ENCODE measurements at regions not wholly inside any gene's neighbourhood (a gene's known extent, or its start where the extent isn't known, plus 50 kb on each side); places are given as distances from the start of the nearest gene placed in this dataset.

DNA sequence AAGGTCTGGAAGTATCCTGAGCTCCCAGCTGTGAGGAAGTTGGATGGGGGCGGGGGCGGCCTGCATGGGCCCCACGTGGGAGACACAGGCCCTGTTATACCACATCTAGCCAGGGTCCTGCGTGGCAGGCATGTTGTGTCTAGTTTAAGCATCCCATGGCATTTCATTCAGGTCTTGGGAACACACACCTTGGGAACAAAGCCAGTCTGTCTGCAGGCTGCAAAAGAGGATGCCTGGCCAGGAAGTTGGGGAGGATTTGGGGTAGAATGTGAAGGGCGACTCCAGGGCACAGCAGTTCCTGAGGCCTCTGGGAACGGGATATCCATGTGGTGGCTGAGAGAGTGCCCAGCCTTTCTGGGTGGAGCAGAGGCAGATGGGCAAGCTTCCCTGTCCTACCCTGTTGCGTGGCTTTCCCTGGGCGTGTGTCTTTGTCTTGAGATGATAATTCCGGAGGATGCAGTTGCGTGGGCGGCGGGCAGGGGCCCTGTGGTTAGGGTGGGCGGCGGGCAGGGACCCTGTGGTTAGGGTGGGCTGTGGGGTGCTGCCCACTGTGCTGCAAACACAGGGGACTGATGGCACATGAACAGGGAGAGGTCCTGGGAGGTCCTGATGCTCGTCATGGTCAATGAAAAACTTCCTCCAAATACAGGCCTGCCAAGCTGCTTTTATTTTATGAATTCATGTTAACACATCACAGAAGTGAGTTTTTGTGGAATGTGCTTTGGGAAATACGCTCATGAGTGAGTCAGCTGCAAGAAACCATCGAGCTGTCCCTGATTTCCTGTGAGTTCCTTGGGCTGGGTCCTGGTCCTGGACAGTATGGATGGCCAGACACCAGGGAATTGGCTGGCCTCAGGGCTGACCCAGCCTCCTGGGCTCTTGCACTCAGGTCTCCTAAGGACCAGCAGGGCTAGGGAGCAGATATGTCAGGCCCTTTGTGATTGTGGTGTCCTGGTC lies 90.0 kb upstream of the HS6ST1 start:
- H3K27me3 ChIP-seq (ENCODE audit: control insufficient read depth, low read length): no peaks in the 10 kb centered on the region
- H3K9me3 ChIP-seq (ENCODE audit: control insufficient read depth, insufficient read depth, low read length): no peaks in the 10 kb centered on the region
- H3K36me3 ChIP-seq (ENCODE audit: control insufficient read depth, low read length): no peaks in the 10 kb centered on the region
- no peaks in the 10 kb centered on the region for H3K9me2 ChIP-seq (replicated peaks; ENCODE audit: control insufficient read depth, low read length)
- no peak overlapping the region for H3K4me3 ChIP-seq (ENCODE audit: low read length)
- TF ChIP-seq EZH2phosphoT487 (IDR thresholded peaks at IDR 0.05; ENCODE audit: borderline replicate concordance, low read length): no peak
- TF ChIP-seq, protein P1, sequence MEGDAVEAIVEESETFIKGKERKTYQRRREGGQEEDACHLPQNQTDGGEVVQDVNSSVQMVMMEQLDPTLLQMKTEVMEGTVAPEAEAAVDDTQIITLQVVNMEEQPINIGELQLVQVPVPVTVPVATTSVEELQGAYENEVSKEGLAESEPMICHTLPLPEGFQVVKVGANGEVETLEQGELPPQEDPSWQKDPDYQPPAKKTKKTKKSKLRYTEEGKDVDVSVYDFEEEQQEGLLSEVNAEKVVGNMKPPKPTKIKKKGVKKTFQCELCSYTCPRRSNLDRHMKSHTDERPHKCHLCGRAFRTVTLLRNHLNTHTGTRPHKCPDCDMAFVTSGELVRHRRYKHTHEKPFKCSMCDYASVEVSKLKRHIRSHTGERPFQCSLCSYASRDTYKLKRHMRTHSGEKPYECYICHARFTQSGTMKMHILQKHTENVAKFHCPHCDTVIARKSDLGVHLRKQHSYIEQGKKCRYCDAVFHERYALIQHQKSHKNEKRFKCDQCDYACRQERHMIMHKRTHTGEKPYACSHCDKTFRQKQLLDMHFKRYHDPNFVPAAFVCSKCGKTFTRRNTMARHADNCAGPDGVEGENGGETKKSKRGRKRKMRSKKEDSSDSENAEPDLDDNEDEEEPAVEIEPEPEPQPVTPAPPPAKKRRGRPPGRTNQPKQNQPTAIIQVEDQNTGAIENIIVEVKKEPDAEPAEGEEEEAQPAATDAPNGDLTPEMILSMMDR (IDR thresholded peaks at IDR 0.05; ENCODE audit: low read depth, low read length, poor library complexity, severe bottlenecking): no peak
- H3F3A ChIP-seq (ENCODE audit: control insufficient read depth, insufficient read depth): no peaks in the 10 kb centered on the region
- no peak overlapping the region for H3K4me2 ChIP-seq (ENCODE audit: low read length)
- no peak overlapping the region for H3K27ac ChIP-seq (ENCODE audit: low read depth, low read length)
- no peaks in the 10 kb centered on the region for H4K20me1 ChIP-seq (ENCODE audit: control insufficient read depth, insufficient read depth, low read depth, low read length)
- H3K4me1 ChIP-seq (ENCODE audit: control insufficient read depth, low read length): no peaks in the 10 kb centered on the region
- no peaks in the 10 kb centered on the region for H3K79me2 ChIP-seq (ENCODE audit: control insufficient read depth, low read length)

DNA sequence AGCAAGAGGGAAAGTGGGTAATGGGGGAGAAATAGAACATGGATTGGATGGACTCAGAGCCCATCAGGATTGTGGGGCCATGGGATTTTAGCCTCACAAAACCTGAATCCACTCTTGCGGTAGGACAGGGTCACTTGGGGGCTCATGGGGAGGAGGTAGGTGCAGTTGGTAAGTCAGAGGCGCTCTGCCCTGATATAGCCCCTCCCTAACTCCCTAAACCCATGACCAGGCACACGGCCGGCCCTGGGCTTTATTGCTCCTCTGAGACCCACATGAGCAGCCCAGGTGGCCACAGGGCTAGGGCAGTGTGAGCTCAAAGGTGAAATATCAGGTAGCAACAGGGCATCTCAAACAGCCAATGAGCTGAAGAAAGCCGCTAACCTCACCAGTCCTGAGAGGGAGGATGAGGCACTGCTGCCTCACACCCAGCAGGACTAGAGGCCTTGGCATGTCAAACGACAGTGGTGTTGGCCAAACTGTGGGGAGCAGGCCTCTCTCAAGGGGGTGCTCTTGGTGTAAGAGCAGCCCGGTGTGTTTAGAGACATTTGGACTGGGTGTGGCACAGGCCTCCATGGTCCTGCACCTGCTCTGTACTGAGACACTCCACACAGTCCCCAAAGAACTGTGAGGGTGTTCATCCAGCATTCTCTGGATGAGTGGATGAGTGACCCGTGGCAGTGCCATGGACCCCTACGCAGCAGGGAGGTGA lies 90.8 kb upstream of the HS6ST1 start:
- Histone ChIP-seq H3K79me2 (ENCODE audit: control insufficient read depth, low read length) (no peaks in the 10 kb centered on the region), H3K36me3 (ENCODE audit: control insufficient read depth, low read length) (no peaks in the 10 kb centered on the region), H3K4me2 (ENCODE audit: low read length) (no peak overlapping the region), H4K20me1 (ENCODE audit: control insufficient read depth, insufficient read depth, low read depth, low read length) (no peaks in the 10 kb centered on the region), H3K9me3 (ENCODE audit: control insufficient read depth, insufficient read depth, low read length) (no peaks in the 10 kb centered on the region), H3K27me3 (ENCODE audit: control insufficient read depth, low read length) (no peaks in the 10 kb centered on the region), H3K4me1 (ENCODE audit: control insufficient read depth, low read length) (no peaks in the 10 kb centered on the region), H3K4me3 (ENCODE audit: low read length) (no peak overlapping the region), H3K9me2 (replicated peaks; ENCODE audit: control insufficient read depth, low read length) (no peaks in the 10 kb centered on the region), H3K27ac (ENCODE audit: low read depth, low read length) (no peak overlapping the region), H3F3A (ENCODE audit: control insufficient read depth, insufficient read depth) (no peaks in the 10 kb centered on the region)
- no peak for TF ChIP-seq EZH2phosphoT487 (IDR thresholded peaks at IDR 0.05; ENCODE audit: borderline replicate concordance, low read length)
- TF ChIP-seq, protein P1 (IDR thresholded peaks at IDR 0.05; ENCODE audit: low read depth, low read length, poor library complexity, severe bottlenecking): no peak

DNA sequence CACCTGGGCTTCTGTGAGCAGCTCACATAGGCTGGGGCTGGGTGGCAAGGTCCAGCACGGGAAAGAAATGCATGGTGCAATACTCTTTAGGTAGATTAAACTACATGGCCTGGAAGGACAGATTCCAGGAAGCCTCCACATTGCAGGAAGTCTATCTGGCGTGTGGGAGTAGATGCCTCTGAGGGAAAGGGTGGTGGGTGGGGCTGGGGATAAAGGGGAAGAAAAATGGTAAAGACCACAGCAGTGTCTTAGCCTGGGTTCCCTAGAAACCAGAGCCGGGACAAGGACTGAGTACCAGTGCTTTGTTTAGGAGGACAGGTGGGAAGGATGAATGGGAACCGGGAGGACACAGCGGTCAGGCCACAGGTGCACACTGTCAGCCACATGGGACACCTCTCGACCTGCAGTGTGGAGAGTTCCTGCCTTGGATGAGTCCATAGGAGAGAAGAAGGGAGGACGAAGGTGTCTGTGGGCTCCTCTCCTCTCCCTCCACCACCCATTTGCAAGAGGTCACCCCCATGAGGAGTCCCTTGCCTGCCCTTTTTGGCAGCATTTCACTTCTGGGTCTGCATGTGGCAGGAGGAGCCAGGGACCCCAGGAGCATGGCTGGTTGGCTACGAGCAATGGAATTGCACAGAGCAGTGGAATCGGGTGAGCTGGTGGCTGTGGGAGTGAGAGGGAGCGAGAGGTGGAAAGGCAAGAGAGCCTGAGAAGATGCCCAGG lies 91.5 kb upstream of the HS6ST1 start:
- Histone ChIP-seq H3K27me3 (ENCODE audit: control insufficient read depth, low read length) (no peaks in the 10 kb centered on the region), H3K27ac (ENCODE audit: low read depth, low read length) (no peak overlapping the region), H3K4me2 (ENCODE audit: low read length) (no peak overlapping the region), H4K20me1 (ENCODE audit: control insufficient read depth, insufficient read depth, low read depth, low read length) (no peaks in the 10 kb centered on the region), H3K79me2 (ENCODE audit: control insufficient read depth, low read length) (no peaks in the 10 kb centered on the region), H3K36me3 (ENCODE audit: control insufficient read depth, low read length) (no peaks in the 10 kb centered on the region), H3K4me1 (ENCODE audit: control insufficient read depth, low read length) (no peaks in the 10 kb centered on the region), H3K9me3 (ENCODE audit: control insufficient read depth, insufficient read depth, low read length) (no peaks in the 10 kb centered on the region), H3K4me3 (ENCODE audit: low read length) (no peak overlapping the region), H3F3A (ENCODE audit: control insufficient read depth, insufficient read depth) (no peaks in the 10 kb centered on the region), H3K9me2 (replicated peaks; ENCODE audit: control insufficient read depth, low read length) (no peaks in the 10 kb centered on the region)
- no peak for TF ChIP-seq EZH2phosphoT487 (IDR thresholded peaks at IDR 0.05; ENCODE audit: borderline replicate concordance, low read length)
- TF ChIP-seq, protein P1 (IDR thresholded peaks at IDR 0.05; ENCODE audit: low read depth, low read length, poor library complexity, severe bottlenecking): no peak

Measured in DOHH2 (cell line).